HG03175 (cell line): ENCODE measurements at regions not wholly inside any gene's neighbourhood (a gene's known extent, or its start where the extent isn't known, plus 50 kb on each side); places are given as distances from the start of the nearest gene placed in this dataset.
"Not testable (repeated sequence)": the region's sequence is repeated elsewhere in the genome, so short reads cannot be mapped to it uniquely, and the experiment has no call there.

Experiments
- ATAC-seq: cut with Tn5 transposase; IDR thresholded peaks from one replicate; pipeline ENCODE4 v1.9.1; 2021; ENCODE audit warnings: mild to moderate bottlenecking, moderate library complexity; ENCODE audit not compliant: unreplicated experiment

GRCh38 chr2:155913356-155913755, 419.2 kb downstream of the NR4A2 start:
- no peak for ATAC-seq

DNA sequence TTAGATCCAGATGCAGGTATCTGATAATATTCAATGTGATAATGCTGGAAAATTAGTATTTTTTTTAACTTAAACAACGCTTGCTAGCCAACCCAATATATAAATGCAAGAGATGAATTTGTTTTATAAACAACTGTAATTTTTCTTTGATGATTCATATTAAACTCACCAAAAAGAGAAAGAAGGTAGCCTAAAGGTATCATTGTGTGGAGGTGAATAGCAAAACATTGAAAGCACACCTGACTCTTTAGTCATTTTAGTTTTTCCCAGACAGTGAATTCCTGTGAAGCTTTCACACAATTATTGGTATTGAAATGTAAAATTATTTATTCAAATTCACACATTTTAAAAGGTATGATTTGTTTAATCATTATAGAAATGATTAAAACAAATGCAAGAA, 424.0 kb downstream of the NR4A2 start:
- no peak for ATAC-seq

- ATAC-seq = no peak
Measured at GRCh38 chr2:155907211-155907610, 425.3 kb downstream of the NR4A2 start.

GRCh38 chr2:155905657-155906056, 426.9 kb downstream of the NR4A2 start:
- ATAC-seq = no peak

DNA sequence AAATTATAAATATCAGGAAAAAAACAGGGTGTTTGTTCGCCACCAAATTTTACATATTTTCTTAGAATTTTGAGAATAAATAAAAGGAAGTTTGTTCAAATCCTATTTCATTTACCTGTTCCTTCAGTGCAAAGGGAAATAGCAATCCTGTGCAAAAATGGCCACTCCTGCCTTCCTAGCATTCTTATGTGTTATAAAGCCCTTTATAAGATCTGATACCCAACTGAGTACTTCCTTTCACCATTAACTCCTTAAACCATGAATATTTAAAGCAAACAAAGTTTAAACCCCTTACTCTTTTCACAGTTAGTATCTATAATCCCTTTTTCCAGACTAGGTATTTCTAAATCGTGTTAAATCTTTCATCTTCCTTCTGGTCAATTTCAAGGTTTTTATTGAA, 427.8 kb downstream of the NR4A2 start:
- no peak for ATAC-seq

DNA sequence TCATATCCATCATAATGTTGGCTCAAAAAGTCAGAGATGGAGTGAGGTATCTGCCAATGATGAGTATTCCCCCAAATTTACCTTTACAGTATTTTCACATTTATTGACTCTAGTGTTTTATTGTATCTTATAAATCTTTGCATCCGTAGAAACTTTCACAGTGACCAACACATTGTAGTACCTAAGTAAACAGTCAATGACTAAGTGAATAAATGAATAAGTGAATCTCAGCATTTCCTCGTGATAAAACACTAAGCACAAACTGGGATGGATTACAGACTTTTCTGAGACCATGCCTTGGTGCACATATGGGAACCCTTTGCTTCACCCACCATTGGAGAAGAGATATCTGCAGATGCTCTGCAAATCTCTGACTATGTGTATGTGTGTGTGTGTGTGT, 429.9 kb downstream of the NR4A2 start:
- ATAC-seq = no peak

DNA sequence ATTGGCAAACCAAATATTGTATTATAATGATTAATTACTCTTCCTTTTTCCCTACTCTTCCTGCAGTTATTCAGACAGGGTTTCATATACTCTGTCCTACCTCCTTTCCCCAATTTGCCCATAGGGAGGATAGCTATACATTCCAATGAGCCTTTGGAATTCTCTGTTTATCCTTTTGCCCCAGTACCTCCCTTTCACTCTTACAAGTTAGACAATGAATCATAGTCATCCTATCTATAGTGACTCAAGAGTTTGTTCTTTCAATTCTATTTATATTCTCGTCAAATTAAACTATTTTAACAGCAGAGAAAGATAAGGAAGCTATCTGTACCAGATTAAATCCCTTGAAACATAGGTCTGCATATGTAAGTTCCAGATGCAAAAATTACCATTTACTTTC, 437.5 kb downstream of the NR4A2 start:
- ATAC-seq = no peak

GRCh38 chr2:155880382-155880781, 452.1 kb downstream of the NR4A2 start:
- not testable (repeated sequence) for ATAC-seq

- not testable (repeated sequence) for ATAC-seq
Measured at GRCh38 chr2:155879900-155880299, 452.6 kb downstream of the NR4A2 start.

DNA sequence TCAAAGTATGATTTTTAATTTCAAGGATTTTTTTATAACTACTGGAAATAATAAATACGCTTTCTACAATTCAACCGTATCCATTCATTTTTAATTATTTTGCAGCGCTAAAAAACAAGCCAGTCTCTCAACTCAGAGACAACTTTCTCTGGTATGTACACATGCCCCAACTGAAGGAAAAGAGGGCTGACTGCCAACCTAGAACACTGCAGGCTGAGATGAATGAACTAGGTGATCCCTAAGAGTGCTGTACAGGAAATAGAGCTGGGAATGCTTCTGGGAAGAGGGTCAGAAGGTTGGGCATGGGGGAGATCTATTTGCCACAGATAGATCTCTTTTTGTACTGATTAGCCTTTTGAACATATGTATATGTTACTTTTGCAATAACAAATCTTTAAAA, 460.1 kb downstream of the NR4A2 start:
- ATAC-seq = no peak

- no peak for ATAC-seq
Measured at GRCh38 chr2:155871940-155872339, 460.6 kb downstream of the NR4A2 start.

DNA sequence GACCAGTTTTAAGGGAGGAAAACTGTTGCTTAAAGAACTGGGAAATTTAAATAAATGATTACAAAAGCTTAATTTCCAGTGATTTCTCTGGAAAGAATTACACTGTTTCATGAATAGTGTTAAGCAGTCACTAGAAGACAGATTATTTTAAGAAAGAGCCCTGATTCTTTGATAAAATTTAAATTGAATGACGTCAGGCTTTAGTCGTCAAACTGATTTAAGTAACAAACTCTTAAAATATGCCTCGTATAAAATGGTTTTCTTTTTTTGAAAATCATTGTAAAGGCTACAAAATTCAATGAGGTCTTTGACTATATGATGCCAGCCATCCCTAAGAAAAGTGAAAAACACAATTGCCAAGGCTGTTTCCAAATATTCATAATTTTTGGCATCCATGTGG, 465.0 kb downstream of the NR4A2 start:
- ATAC-seq = no peak

- no peak for ATAC-seq
Measured at GRCh38 chr2:155866477-155866876, 466.0 kb downstream of the NR4A2 start.

DNA sequence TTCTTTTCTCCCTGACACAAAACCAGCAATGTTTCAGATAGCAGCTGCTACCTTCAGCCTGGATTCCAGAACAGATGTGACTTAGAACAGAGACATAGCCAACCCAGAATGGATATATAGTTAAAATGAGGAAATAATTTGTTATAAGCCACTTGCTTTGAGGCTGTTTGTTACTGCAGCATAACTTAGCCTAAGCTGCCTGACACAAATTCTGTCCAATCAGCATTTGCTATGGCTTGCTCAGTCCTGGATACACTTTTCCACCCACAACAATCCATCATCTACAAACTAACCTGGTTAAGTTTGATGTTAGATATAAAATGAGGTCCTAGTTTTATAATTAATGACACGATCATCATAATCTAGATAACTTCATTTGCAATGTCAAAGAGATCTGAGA, 480.4 kb downstream of the NR4A2 start:
- ATAC-seq = no peak

DNA sequence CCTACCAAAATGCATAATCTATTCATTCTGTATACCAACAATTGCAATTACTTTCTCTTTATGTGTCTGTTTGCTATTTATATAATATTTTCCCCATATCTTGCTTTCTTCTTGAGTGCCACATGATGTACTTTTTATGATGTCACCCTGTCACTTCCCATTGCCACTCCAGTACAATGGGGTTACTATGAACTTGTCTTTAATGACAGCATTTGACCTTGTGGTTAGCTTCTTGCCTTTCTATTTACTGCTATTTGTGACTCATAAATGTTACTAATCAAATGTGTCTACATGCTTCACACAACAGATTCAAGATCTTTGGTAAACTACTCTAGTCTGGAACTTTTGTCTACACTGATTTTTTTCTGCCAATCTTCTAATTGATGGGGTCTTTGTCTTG, 486.3 kb downstream of the NR4A2 start:
- ATAC-seq = no peak

DNA sequence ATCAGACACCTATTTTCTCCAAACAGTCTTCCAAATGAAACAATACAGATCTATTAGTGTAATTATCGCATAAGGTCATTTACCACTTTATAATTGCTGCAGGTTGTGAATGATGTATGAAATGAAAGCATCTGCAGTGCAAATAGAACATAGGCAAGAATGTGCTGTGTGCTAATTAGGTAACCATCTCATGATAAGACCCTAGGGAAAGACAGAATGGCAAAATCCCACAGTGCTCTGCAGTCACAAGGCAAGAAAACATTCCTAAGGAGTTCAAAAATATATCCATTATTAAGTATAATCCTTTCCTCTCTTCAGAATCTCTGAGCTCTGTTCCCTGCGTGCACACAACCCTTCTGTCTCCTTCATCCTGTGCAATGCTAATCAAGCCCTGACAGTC, 488.1 kb downstream of the NR4A2 start:
- ATAC-seq = no peak

DNA sequence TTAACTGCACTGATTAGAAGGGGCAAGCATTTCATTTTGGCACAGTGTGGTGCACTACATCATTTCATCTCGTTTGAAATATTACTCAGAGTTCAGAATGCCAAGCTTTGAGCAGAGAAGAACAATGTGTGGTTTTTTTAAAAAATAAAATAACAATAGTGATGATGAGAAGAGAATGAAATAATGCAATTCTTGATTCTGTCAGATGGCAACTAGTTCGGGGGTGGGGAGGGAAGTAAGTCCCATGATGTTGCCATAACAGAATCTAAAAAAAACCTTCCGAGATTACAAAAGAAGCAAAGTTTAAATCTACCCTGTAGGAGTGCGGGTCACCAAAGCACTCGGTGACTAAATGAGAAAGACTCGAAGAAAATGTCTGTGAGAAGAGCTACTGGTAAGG, 490.4 kb downstream of the NR4A2 start:
- ATAC-seq = no peak

GRCh38 chr2:155841442-155841841, 491.1 kb downstream of the NR4A2 start:
- ATAC-seq = no peak

- ATAC-seq = no peak
Measured at GRCh38 chr2:155840661-155841060, 491.9 kb downstream of the NR4A2 start.

DNA sequence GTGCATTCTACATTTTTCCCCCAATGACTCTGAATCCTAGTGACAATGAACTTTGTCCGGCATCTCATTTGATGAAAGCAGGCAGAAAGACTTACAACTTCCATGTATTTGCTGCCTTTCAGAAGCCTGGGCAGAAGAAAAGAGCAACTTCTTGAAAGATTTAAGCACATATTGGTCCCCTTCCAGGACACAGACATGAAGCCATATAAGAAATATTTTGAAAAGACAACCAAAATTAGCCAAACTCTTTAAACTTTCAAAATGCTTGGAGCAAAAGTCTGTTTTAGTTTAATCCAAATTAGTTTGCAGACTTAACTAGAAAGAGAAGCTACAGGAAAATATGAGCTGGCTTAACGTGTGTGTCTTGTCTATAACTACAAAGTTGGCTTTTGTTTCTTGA, 492.5 kb downstream of the NR4A2 start:
- no peak for ATAC-seq

DNA sequence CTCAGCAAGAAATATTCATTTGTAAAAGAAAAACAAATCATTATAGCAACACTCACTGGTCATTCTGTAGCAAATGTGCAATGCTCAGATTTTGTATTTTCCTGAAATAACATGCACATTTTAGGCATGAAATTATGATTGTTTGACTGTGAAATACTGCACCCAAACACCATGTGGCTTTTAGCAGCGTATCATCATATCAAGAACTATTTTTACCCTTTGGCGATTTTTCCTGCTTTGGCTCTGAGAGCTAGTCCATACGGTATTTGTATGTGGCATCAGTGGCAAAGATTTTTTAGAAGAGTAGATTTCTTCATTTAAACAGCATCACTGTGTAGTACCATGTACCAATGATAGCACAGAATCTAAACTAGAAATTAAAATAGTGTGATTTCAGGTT, 493.1 kb downstream of the NR4A2 start:
- no peak for ATAC-seq

- ATAC-seq = no peak
Measured at GRCh38 chr2:155836439-155836838, 496.1 kb downstream of the NR4A2 start.

DNA sequence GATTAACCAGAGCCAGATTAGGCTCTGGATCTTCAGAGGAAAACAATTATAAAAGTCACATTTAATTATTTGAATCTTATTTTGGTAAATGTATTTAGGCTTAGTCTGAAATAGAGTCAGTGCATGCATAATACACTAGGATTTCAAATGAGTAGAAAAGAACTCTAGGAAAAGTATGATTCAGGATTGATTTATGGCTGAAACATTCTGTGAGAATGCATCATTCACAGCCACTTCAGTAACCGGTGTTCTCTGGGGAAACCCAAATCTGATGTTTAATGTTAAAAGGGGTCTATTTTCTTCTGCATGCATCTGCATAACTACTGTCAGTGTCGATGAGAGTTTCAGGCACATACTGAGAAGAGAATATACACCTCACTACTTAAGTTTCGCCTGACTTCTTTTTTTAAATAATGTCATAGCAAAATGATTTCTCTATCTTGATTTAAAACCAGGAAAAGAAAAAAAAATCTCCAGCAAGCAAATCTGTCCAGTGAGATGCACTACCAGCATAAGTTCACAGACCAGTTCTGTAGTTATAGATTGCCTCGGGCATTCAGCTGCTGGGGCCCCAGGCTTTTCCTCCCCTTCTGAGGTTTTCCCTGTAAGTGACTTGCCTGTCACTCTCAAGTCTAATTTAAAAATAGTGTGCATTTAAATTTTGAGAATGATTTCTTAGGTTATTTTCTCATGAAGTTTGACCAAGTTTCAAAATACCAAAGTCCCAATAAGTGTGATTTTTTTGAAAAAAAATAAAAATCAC, 501.5 kb downstream of the NR4A2 start:
- no peak for ATAC-seq
